Activated CD8-positive, alpha-beta T cell treated with anti-CD3 and anti-CD28 coated beads for 36 hours (primary cell): ENCODE measurements at regions not wholly inside any gene's neighbourhood (a gene's known extent, or its start where the extent isn't known, plus 50 kb on each side); places are given as distances from the start of the nearest gene placed in this dataset.

ENCODE experiments used
- ATAC-seq: fragments of 200-7000 bp; cut with Tn5 transposase; one replicate; pipeline ENCODE4 v1.10.0; 2021; ENCODE audit warnings: mild to moderate bottlenecking, moderate library complexity
- CTCF ChIA-PET: fragments of 350-600 bp; sonication (Branson Sonifier 250); formaldehyde crosslinking; loops from one replicate; lab custom pipeline; 2021; ENCODE audit warnings: antibody characterized with exemption; lab: Charles Lee
- POLR2A ChIA-PET: fragments of 350-600 bp; sonication (Branson Sonifier 250); formaldehyde crosslinking; loops from one replicate; lab custom pipeline; 2021; ENCODE audit warnings: antibody characterized with exemption; lab: Charles Lee
- DNase-seq: peaks from one replicate; pipeline ENCODE4 v3.0.0-alpha.2; 2020
- H3K27ac Mint-ChIP-seq: one replicate; pipeline ENCODE4 v1.8.0; 2021; ENCODE audit warnings: mild to moderate bottlenecking, mixed read lengths
- H3K27me3 Mint-ChIP-seq: one replicate; pipeline ENCODE4 v1.8.0; 2021; ENCODE audit warnings: mixed read lengths
- H3K36me3 Mint-ChIP-seq: one replicate; pipeline ENCODE4 v1.8.0; 2021; ENCODE audit warnings: low read depth, mixed read lengths
- H3K4me1 Mint-ChIP-seq: one replicate; pipeline ENCODE4 v1.8.0; 2021; ENCODE audit warnings: low read depth, mixed read lengths
- H3K4me3 Mint-ChIP-seq: one replicate; pipeline ENCODE4 v1.8.0; 2021; ENCODE audit warnings: mild to moderate bottlenecking, moderate library complexity, mixed read lengths
- H3K9me3 Mint-ChIP-seq: one replicate; pipeline ENCODE4 v1.8.0; 2021; ENCODE audit warnings: mixed read lengths
- CTCF ChIP-seq: fragments of 200-600 bp; IDR thresholded peaks from one replicate; pipeline ENCODE4 v1.8.0; 2022; ENCODE audit warnings: antibody characterized with exemption, mild to moderate bottlenecking
- intact Hi-C: fragments of 100-400 bp; cut with micrococcal nuclease; formaldehyde crosslinking; loops from one replicate; pipeline ENCODE4 v1.10.0; 2022

DNA sequence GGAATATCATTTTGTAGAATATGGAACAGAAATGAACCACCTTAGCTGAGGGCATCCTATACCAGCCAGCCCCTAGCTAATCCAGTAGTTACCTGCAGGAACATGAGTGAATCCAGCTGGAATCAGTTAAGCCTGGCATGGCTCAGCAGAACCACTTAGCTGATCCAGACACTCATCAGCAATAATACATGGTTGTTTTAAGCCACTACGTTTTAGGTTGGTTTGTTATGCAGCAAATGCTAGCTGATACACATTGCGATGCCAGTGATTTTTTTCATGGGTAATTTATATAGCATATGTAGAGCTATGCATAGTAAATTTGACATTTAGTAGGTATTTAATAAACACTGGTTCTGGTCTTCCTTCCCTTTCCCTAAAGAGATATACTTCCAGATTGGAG lies 201.9 kb upstream of the JAG1 start:
- ChIA-PET POLR2A (no interaction called here), CTCF (interaction anchor here (0.6 kb wide), 1 partner anchor 113 kb away, joined by 3 read pairs; no protein-coding TSS in a partner anchor)
- DNase-seq (no peak), ATAC-seq (no peak)
- Mint-ChIP-seq H3K4me1 (no peaks in the 10 kb centered on the region), H3K4me3 (no peak overlapping the region), H3K27me3 (no peaks in the 10 kb centered on the region), H3K36me3 (no peaks in the 10 kb centered on the region), H3K27ac (no peak overlapping the region), H3K9me3 (peaks cover 3% of the 10 kb centered on the region)
- TF ChIP-seq CTCF: no peak
- intact Hi-C loops: no loop called here

GRCh38 chr20:10876558-10876957 lies 202.8 kb upstream of the JAG1 start:
- H3K9me3 Mint-ChIP-seq: peaks cover 3% of the 10 kb centered on the region
- no peak overlapping the region for H3K4me3 Mint-ChIP-seq
- H3K4me1 Mint-ChIP-seq: no peaks in the 10 kb centered on the region
- H3K27me3 Mint-ChIP-seq: no peaks in the 10 kb centered on the region
- no peaks in the 10 kb centered on the region for H3K36me3 Mint-ChIP-seq
- TF ChIP-seq CTCF: no peak
- ChIA-PET POLR2A (no interaction called here), CTCF (no interaction called here)
- no peak overlapping the region for H3K27ac Mint-ChIP-seq
- DNase-seq: no peak
- no peak for ATAC-seq
- intact Hi-C loops: no loop called here

DNA sequence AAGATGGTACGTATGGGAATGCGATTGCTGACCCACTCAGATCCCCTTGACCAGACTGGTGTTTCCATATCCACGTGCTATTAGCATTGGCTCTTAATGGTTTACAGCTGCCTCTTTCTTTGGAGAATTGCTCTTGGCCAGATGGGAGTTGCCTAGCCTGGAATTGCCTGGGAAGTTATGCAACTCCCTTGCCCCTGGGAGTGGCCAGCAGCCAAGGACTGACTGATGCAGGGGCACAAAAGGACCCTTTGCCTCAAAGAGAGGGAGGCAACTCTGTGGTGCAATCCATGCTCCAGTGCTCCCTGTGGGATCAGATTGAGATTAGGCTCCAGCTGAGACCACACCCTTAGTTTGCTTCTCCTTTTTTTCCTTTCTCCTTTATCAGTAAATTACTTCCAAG lies 203.5 kb upstream of the JAG1 start:
- Mint-ChIP-seq H3K36me3 (no peaks in the 10 kb centered on the region), H3K9me3 (peaks cover 3% of the 10 kb centered on the region), H3K27me3 (no peaks in the 10 kb centered on the region), H3K4me3 (no peak overlapping the region), H3K4me1 (no peaks in the 10 kb centered on the region), H3K27ac (no peak overlapping the region)
- ChIA-PET CTCF (no interaction called here), POLR2A (no interaction called here)
- no peak for ATAC-seq
- TF ChIP-seq CTCF: no peak
- intact Hi-C loops: no loop called here
- no peak for DNase-seq

DNA sequence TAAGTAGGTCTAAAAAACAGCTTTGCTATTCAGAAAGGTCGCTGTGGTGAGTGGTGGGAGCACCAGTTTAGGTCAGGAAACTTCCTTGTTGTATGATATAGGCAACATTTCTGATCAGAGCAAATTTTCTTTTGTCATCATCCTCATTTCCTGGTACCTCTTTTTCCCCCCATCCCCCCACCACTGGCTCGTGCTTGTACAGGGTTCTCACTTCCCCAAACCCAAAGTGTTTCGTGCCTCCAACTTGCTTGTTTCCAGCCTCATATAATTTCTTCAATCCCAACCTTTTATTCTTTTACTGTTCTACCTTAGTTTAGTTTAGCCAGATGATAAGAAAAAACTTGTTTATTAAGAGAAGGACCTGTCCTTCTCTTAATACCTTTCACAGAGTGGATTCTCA lies 209.4 kb upstream of the JAG1 start:
- Mint-ChIP-seq H3K27ac (no peak overlapping the region), H3K27me3 (no peaks in the 10 kb centered on the region), H3K4me3 (no peak overlapping the region), H3K36me3 (no peaks in the 10 kb centered on the region), H3K9me3 (peaks cover 1% of the 10 kb centered on the region), H3K4me1 (no peaks in the 10 kb centered on the region)
- intact Hi-C loops: no loop called here
- ChIA-PET POLR2A (no interaction called here), CTCF (no interaction called here)
- ATAC-seq: no peak
- no peak for TF ChIP-seq CTCF
- no peak for DNase-seq

DNA sequence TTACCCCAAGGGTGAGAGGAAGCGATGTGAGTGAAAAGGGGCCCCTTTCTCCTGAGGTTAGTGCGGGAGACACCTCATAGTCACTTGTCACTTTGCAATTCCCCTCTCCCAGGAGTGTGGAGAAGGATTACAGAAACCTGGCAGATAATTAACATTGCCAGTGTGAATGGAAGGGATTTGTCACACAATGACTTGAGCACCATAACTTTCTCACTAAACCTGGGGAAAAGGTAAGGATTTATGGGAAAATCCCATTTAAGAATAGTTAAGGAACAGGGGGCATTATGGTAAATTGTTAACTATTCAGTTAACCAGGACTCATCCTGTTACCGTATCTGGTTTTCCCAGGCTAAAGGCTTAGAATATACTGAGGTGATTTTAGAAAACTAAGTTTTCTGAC lies 219.5 kb upstream of the JAG1 start:
- POLR2A ChIA-PET: no interaction called here

More for the DNA sequence above, 219.5 kb upstream of the JAG1 start:
- Mint-ChIP-seq H3K27ac (no peak overlapping the region), H3K27me3 (no peaks in the 10 kb centered on the region), H3K36me3 (no peaks in the 10 kb centered on the region), H3K4me1 (no peaks in the 10 kb centered on the region), H3K4me3 (no peak overlapping the region), H3K9me3 (peaks cover 3% of the 10 kb centered on the region)
- CTCF ChIA-PET: no interaction called here
- no peak for TF ChIP-seq CTCF
- intact Hi-C loops: no loop called here
- DNase-seq (no peak), ATAC-seq (no peak)
